ENCODE measurements at regions not wholly inside any gene's neighbourhood (a gene's known extent, or its start where the extent isn't known, plus 50 kb on each side); places are given as distances from the start of the nearest gene placed in this dataset.

DNA sequence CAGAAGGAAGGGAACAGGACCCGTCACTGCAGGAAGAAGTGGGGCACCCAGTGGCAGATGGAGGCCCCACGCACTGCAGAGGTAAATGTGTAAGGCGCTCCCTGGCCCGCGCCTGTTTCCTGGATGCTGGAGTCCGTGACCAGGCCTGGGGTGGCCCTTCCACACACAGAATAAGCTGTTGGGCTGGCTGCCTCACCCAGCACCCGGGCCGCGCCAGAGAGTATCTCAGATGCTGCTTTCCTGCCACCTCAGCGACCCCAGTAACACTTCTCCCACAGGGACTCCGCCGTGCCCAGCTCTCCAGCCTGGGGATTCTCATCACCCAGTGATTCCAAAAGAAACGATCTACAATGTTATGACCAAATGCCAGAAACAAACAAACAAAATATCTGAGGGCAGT, 1993.1 kb downstream of the TP53TG3F start:
- no peaks in the 10 kb centered on the region for H3K36me3 Mint-ChIP-seq (ENCODE audit: insufficient read depth)
- H3K9me3 Mint-ChIP-seq, result peaks cover 32% of the 10 kb centered on the region
- no peaks in the 10 kb centered on the region for H3K27me3 Mint-ChIP-seq (ENCODE audit: low read depth)
- H3K4me3 Mint-ChIP-seq, result no peak overlapping the region
- no peak for DNase-seq
- H3K4me1 Mint-ChIP-seq (ENCODE audit: low read depth), result no peaks in the 10 kb centered on the region
- ATAC-seq, result no peak

DNA sequence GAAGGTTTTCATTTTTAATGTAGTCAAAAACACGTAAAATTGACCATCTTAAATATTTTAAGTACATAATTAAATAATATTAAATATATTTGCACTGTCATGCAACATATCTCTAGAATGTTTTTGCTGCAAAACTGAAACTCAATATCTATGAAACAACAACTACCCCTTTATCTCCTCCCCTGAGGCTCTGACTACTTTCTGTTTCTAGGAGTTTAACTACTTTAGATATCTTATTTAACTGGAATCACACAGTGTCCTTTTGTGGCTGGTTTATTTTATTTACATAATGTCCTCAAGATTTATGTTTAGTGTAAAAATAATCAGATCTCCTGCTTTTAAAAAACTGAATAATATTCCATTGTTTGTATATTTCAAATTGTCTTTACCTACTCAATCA, 2003.9 kb downstream of the TP53TG3F start:
- ATAC-seq, result no peak
- peaks cover 36% of the 10 kb centered on the region for H3K9me3 Mint-ChIP-seq
- H3K36me3 Mint-ChIP-seq (ENCODE audit: insufficient read depth), result no peaks in the 10 kb centered on the region
- no peak overlapping the region for H3K4me3 Mint-ChIP-seq
- no peak for DNase-seq
- no peaks in the 10 kb centered on the region for H3K4me1 Mint-ChIP-seq (ENCODE audit: low read depth)
- H3K27me3 Mint-ChIP-seq (ENCODE audit: low read depth), result no peaks in the 10 kb centered on the region

DNA sequence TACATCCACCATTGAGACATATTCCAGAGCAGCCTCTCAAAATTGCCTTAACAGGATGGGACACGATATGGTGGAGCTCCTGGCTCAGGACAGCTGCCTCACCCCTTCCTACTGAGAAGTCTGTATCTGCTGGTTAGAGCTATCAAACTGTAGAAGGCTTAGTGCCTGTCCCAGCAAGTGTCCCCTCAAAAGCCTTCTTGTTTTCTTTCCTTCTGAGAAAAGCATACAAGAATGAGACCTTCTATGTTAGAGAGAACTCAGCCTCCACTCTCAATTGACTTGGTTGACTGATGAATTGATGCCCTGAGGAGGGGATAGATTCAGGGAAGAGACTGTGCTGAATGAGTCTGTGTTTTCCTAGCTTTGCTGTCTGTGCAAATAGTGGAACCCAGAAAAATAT, 2020.9 kb downstream of the TP53TG3F start:
- DNase-seq (no peak), ATAC-seq (no peak)
- peaks cover 14% of the 10 kb centered on the region for H3K9me3 Mint-ChIP-seq
- no peaks in the 10 kb centered on the region for H3K36me3 Mint-ChIP-seq (ENCODE audit: insufficient read depth)
- H3K27me3 Mint-ChIP-seq (ENCODE audit: low read depth), result no peaks in the 10 kb centered on the region
- no peak overlapping the region for H3K4me3 Mint-ChIP-seq
- H3K4me1 Mint-ChIP-seq (ENCODE audit: low read depth), result no peaks in the 10 kb centered on the region

DNA sequence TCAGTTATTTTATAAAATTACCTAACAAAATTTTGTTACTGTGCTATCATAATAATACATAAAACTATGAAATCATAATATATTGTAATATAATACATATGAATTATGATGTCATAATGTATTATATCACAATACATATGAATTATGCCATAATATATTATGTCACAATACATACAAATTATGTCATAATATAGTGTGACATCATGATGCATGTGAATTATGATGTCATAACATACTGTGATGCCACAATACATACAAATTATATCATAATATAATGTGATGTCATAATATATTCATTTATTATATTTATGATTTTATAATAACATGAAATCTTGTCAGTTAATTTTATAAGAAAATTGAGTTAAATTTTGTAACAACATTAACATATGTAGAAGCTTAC, 2021.6 kb downstream of the TP53TG3F start:
- ATAC-seq (no peak), DNase-seq (no peak)
- Mint-ChIP-seq H3K9me3 (peaks cover 10% of the 10 kb centered on the region), H3K36me3 (ENCODE audit: insufficient read depth) (no peaks in the 10 kb centered on the region), H3K4me1 (ENCODE audit: low read depth) (no peaks in the 10 kb centered on the region), H3K4me3 (no peak overlapping the region), H3K27me3 (ENCODE audit: low read depth) (no peaks in the 10 kb centered on the region)

DNA sequence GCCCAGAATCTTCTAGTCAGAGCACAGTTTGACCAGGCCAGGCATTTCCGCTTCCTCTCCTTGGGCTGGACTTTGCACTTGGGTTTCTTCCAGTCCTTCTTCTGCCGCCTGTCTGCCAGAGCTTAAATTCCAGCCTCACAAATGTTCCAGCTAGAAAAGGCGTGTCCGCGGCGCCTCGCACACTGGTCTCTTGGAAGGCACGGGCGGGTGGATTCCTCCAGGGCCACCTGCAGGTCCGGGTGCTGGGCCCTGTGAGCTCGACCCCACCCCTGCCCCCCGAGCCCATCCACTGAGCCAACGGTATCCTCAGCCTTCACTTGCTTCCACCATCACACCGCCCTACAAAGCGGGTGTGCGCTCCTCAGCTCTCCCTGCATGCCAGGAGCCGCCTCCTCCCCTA, 2026.5 kb downstream of the TP53TG3F start:
- DNase-seq, result no peak
- H3K4me1 Mint-ChIP-seq (ENCODE audit: low read depth), result no peaks in the 10 kb centered on the region
- ATAC-seq, result no peak
- H3K9me3 Mint-ChIP-seq, result peaks cover 22% of the 10 kb centered on the region
- H3K27me3 Mint-ChIP-seq (ENCODE audit: low read depth), result no peaks in the 10 kb centered on the region
- H3K4me3 Mint-ChIP-seq, result no peak overlapping the region
- no peaks in the 10 kb centered on the region for H3K36me3 Mint-ChIP-seq (ENCODE audit: insufficient read depth)

DNA sequence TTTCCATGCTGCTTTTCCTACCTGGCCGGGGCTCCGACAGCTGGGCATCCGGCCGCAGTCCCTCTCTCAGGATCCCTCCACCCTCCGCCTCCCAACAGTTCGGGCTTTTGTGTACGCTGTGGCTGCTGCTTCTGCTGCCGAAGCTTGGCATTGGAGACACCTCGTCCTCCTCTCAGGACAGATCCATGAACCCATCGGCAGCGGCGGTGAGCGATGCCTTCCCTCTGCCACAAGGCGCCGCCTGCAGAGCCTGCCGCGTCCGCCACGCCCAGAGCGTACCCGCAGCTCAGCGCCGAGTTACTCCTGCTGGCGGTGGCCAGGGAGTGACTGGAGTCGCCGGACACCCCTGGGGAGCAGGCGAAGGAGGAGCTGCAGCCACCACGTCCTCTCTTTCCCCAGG, 2032.8 kb downstream of the TP53TG3F start:
- Mint-ChIP-seq H3K36me3 (ENCODE audit: insufficient read depth) (no peaks in the 10 kb centered on the region), H3K4me1 (ENCODE audit: low read depth) (no peaks in the 10 kb centered on the region), H3K9me3 (peaks cover 32% of the 10 kb centered on the region), H3K4me3 (no peak overlapping the region), H3K27me3 (ENCODE audit: low read depth) (no peaks in the 10 kb centered on the region)
- ATAC-seq (no peak), DNase-seq (no peak)

DNA sequence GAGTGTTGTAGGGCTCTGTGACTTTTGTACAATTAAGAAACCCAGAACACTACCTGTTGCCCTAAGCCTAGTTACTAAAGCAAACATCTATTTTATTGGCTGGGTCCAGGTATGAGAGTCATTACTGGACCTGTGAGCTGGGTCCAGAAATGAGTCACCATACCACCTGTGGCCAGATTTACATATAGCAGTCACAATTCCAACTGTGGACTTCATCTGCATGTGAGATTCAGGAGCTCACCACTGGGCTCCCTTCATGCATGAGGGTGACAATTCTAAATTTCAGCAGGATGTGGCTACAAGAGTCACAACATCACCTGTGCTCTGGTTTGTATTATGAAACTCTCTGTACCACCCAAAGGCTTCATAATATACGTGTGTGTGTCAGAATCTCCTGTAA, 2038.0 kb downstream of the TP53TG3F start:
- H3K4me3 Mint-ChIP-seq, result no peak overlapping the region
- peaks cover 24% of the 10 kb centered on the region for H3K9me3 Mint-ChIP-seq
- ATAC-seq, result no peak
- DNase-seq, result no peak
- H3K36me3 Mint-ChIP-seq (ENCODE audit: insufficient read depth), result no peaks in the 10 kb centered on the region
- H3K27me3 Mint-ChIP-seq (ENCODE audit: low read depth), result no peaks in the 10 kb centered on the region
- H3K4me1 Mint-ChIP-seq (ENCODE audit: low read depth), result no peaks in the 10 kb centered on the region

DNA sequence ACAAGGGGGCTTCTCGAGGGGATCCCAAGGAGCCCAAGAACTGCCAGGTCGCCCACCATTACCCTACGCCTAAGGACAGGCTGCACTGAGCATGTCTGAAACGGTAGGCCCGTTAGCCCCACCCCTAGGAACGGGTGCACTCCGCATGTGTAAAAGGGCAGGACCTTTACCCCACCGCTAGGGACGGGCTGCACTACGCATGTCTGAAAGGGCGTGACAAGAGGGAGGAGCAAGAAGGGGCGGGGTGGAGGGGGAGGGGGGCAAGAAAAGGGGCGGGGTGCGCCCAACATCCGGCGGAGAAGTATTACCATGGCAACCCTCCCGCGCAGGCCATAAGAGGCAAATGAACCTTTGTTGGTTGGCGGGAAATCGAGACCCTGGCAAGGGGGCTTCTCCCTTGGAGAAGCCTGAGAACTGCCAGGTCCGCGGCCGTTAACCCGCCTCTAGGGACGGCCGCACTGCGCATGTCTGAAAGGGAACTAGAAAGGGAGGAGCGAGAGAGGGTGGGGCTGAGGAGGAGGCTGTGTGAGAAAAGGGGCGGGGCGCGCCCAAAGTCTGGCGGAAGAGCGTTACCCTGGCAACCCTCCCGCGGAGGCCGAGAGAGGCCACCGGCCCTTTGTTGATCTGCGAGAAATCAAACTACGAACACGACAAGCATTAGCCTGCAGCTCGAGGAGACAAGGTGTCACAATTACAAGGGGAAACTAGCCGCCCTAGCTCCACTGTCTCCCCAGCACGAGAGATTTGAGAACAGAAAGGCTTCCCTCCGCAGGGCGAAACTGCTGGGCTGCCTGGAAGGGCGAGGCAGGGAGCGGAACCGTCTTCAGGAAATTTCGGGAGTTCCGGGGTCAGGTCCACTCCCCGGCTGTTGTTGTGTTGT, 2046.8 kb downstream of the TP53TG3F start:
- Mint-ChIP-seq H3K9me3 (peaks cover 30% of the 10 kb centered on the region), H3K4me1 (ENCODE audit: low read depth) (no peaks in the 10 kb centered on the region), H3K4me3 (no peak overlapping the region), H3K27me3 (ENCODE audit: low read depth) (no peaks in the 10 kb centered on the region), H3K36me3 (ENCODE audit: insufficient read depth) (no peaks in the 10 kb centered on the region)
- DNase-seq (no peak), ATAC-seq (no peak)

DNA sequence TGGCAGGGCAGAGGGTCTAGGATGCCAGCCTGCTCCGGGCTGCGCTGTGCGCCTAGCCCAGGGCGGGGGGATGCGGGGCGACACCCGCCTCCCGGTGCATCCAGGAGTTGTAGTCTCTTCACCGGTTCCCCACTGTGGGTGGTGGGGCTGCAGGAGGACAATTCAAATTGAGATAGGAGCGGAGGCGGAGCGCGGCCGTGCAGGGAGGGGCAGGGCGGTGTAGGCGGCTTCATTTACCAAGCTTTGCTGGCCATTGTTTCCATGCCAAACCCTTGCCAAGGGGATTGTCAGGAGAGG, 2047.4 kb downstream of the TP53TG3F start:
- Mint-ChIP-seq H3K36me3 (ENCODE audit: insufficient read depth) (no peaks in the 10 kb centered on the region), H3K4me1 (ENCODE audit: low read depth) (no peaks in the 10 kb centered on the region), H3K27me3 (ENCODE audit: low read depth) (no peaks in the 10 kb centered on the region), H3K9me3 (peaks cover 33% of the 10 kb centered on the region), H3K4me3 (no peak overlapping the region)
- ATAC-seq (no peak), DNase-seq (no peak)

DNA sequence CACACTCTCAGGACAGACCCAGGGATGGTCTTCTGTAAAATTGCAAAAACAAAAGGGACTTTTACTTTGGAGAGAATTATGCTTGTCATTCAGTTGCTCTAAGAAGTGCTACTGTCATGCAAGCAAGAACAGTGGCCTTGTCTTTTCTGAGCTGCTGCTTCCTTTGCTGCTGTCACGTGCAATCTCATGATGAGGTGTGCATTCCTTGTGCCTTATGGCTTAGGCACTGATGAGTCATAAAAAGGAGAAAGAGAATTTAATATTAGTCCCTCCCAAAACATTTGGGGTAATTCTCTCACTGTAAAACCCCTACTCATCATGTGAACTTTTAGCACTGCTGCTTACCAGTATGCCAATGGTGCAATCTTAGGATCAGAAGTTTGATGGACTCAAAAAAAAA, 2051.3 kb downstream of the TP53TG3F start:
- DNase-seq (no peak), ATAC-seq (no peak)
- Mint-ChIP-seq H3K4me1 (ENCODE audit: low read depth) (no peaks in the 10 kb centered on the region), H3K36me3 (ENCODE audit: insufficient read depth) (no peaks in the 10 kb centered on the region), H3K9me3 (peaks cover 26% of the 10 kb centered on the region), H3K27me3 (ENCODE audit: low read depth) (no peaks in the 10 kb centered on the region), H3K4me3 (no peak overlapping the region)

DNA sequence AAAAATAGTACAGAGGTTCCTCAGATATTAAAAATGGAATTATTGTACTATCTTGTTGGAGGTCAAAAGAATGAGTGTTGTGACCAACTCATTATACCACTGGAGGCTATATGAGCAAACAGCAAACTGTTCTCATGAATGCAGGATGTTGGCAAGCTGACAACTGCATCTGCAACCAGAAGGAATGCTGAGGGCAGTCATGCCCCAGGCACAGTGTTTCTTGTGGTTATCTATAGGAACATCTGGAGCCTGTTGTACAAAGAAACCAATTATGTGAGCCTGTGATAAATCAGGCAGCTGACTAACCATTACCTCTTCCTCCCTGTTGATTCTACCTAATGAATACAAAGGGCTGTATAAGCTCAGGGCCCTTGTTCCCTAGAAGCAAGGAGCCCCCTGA, 2057.1 kb downstream of the TP53TG3F start:
- Mint-ChIP-seq H3K4me3 (no peak overlapping the region), H3K4me1 (ENCODE audit: low read depth) (no peaks in the 10 kb centered on the region), H3K36me3 (ENCODE audit: insufficient read depth) (no peaks in the 10 kb centered on the region), H3K27me3 (ENCODE audit: low read depth) (no peaks in the 10 kb centered on the region), H3K9me3 (peaks cover 21% of the 10 kb centered on the region)
- DNase-seq, result no peak
- no peak for ATAC-seq

DNA sequence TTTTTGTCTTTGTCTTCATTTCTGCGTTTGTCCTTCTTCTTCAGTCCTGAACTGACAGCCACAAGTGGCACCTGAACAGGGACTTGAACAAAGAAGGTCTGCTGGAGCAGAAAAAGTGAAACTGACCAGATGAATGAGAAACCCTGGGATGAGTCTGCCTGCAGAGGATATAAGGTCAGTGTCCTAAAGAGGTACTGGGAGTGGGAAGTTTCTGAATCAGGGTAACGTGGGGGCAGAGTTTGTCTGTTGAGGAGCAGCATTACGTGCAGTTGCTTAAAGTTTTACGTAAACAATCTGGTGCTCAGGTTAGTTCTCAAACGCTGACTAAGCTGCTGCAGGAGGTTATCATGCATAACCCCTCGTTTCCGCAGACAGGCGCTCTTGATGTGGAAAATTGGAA, 2057.6 kb downstream of the TP53TG3F start:
- DNase-seq, result no peak
- Mint-ChIP-seq H3K4me3 (no peak overlapping the region), H3K9me3 (peaks cover 22% of the 10 kb centered on the region), H3K27me3 (ENCODE audit: low read depth) (no peaks in the 10 kb centered on the region), H3K36me3 (ENCODE audit: insufficient read depth) (no peaks in the 10 kb centered on the region), H3K4me1 (ENCODE audit: low read depth) (no peaks in the 10 kb centered on the region)
- ATAC-seq, result no peak

DNA sequence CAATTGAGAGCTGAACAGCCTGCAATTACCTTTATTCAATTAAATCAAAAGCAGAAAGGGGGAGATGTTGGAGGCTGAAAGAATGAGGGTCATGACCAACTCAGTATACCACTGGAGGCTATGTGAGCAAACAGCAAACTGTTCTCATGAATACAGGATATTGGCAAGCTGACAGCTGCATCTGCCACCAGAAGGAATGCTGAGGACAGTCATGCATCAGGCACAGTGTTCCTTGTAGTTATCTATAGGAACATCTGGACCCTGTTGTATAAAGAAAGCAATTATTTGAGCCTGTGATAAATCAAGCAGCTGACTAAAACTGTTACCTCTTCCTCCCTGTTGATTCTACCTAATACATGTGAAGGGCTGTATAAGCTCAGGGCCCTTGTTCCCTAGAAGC, 2064.6 kb downstream of the TP53TG3F start:
- ATAC-seq (no peak), DNase-seq (no peak)
- Mint-ChIP-seq H3K36me3 (ENCODE audit: insufficient read depth) (no peaks in the 10 kb centered on the region), H3K27me3 (ENCODE audit: low read depth) (no peaks in the 10 kb centered on the region), H3K4me3 (no peak overlapping the region), H3K9me3 (peaks cover 27% of the 10 kb centered on the region), H3K4me1 (ENCODE audit: low read depth) (no peaks in the 10 kb centered on the region)

DNA sequence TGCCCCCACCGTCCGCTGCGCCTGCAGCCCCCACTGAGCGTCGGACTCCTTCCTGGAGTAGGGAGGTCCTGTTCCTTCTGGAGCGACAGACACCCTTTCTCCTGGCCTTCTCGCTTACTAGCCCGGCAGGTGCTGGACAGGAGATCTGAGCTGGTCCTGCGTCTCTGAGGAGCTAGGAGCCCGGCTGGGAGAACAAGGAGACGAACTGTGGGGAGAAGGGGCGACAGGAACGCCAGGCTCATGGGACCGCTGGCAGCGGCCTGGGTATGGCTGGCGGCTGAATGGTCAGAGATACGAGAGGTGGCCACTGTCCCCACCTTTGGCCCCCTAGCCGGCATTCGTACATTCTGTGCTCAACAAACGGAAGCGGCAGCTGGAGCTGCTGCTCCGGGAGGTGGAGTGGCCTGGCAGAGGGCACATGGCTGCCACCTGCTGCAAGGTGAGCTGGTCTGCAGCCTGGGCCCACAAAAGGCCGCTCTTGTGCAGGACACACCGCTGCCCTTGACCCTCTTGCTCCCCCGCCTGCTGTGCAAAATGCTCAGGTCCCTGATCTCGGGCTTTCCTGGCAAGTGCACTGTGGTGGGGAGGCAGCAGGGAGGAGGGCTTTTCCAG, 2066.7 kb downstream of the TP53TG3F start:
- H3K36me3 Mint-ChIP-seq (ENCODE audit: insufficient read depth), result no peaks in the 10 kb centered on the region
- no peak overlapping the region for H3K4me3 Mint-ChIP-seq
- ATAC-seq, result no peak
- H3K27me3 Mint-ChIP-seq (ENCODE audit: low read depth), result no peaks in the 10 kb centered on the region
- no peak for DNase-seq
- peaks cover 26% of the 10 kb centered on the region for H3K9me3 Mint-ChIP-seq
- no peaks in the 10 kb centered on the region for H3K4me1 Mint-ChIP-seq (ENCODE audit: low read depth)

DNA sequence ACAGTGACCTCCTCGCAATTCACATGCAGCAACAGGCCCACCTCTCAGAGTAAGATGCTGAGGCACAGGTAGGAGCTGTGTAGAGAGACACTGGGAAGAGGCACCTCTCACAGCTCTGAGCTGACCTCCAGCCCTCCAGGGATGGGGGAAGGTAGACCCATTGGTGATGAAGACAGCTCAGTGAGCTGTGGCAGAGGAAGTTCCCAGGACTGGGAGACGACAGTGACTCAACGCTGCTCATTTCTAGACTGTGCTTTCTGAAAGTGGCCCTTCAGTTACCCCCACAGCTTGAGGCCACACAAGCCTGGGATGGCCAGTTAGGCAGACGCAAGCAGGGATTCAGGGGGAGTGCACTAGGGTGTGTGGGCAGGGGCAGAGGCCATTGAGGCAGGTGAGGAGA, 2073.2 kb downstream of the TP53TG3F start:
- Mint-ChIP-seq H3K4me1 (ENCODE audit: low read depth) (no peaks in the 10 kb centered on the region), H3K36me3 (ENCODE audit: insufficient read depth) (no peaks in the 10 kb centered on the region), H3K4me3 (no peak overlapping the region), H3K9me3 (peaks cover 20% of the 10 kb centered on the region), H3K27me3 (ENCODE audit: low read depth) (no peaks in the 10 kb centered on the region)
- no peak for DNase-seq
- ATAC-seq, result no peak

Measured in activated T-cell treated with anti-CD3 and anti-CD28 coated beads, Interleukin-2, amount 50 U/mL, for 4 hours (primary cell).